Neuronal stem cell (in vitro differentiated cells): ENCODE measurements at regions not wholly inside any gene's neighbourhood (a gene's known extent, or its start where the extent isn't known, plus 50 kb on each side); places are given as distances from the start of the nearest gene placed in this dataset.

Experiments
- DNase-seq: peaks from one replicate; pipeline ENCODE4 v3.0.0-alpha.2; 2013; ENCODE audit warnings: low spot score
- H2AFZ ChIP-seq: one replicate; pipeline ENCODE4 v1.6.1; 2013; ENCODE audit warnings: mild to moderate bottlenecking, low read length, inconsistent platforms
- H2AK5ac ChIP-seq: 2 replicates; pipeline ENCODE4 v1.6.1; 2013; ENCODE audit warnings: low read depth, mild to moderate bottlenecking, inconsistent platforms, low read length, moderate library complexity, mixed read lengths
- H2BK120ac ChIP-seq: 2 replicates; pipeline ENCODE4 v1.6.1; 2013; ENCODE audit warnings: low read depth, mild to moderate bottlenecking, inconsistent platforms, low read length, moderate library complexity, mixed read lengths
- H2BK12ac ChIP-seq: one replicate; pipeline ENCODE4 v1.6.1; 2013; ENCODE audit warnings: low read length, inconsistent platforms
- H2BK15ac ChIP-seq: 2 replicates; pipeline ENCODE4 v1.6.1; 2013; ENCODE audit warnings: mild to moderate bottlenecking, low read length, inconsistent platforms, mixed read lengths
- H2BK5ac ChIP-seq: one replicate; pipeline ENCODE4 v1.6.1; 2013; ENCODE audit warnings: inconsistent platforms, mild to moderate bottlenecking, low read length, moderate library complexity
- H3K14ac ChIP-seq: one replicate; pipeline ENCODE4 v1.6.1; 2013; ENCODE audit warnings: low read length, inconsistent platforms
- H3K18ac ChIP-seq: 2 replicates; pipeline ENCODE4 v1.6.1; 2013; ENCODE audit warnings: low read length, inconsistent platforms
- H3K23ac ChIP-seq: 2 replicates; pipeline ENCODE4 v1.6.1; 2013; ENCODE audit warnings: low read depth, mild to moderate bottlenecking, mixed read lengths, low read length, inconsistent platforms; ENCODE audit not compliant: poor library complexity
- H3K27ac ChIP-seq: replicated peaks from 3 replicates; pipeline ENCODE4 v1.5.1; 2013; ENCODE audit warnings: low read length, inconsistent platforms
- H3K27me3 ChIP-seq, 3 experiments: 2 replicates each; pipeline ENCODE4 v1.6.1; 2013; ENCODE audit warnings: low read length in 3 of 3, mild to moderate bottlenecking in 2 of 3, inconsistent platforms in 1 of 3, low read depth in 1 of 3, mixed read lengths in 1 of 3, moderate library complexity in 1 of 3; ENCODE audit not compliant: control insufficient read depth in 3 of 3, insufficient read depth in 3 of 3
- H3K36me3 ChIP-seq, 2 donors: replicated peaks in 1 of 2; 2 replicates each; pipeline ENCODE4 v1.6.1; 2013; ENCODE audit warnings: low read length in 2 of 2; ENCODE audit not compliant: control insufficient read depth in 2 of 2, insufficient read depth in 2 of 2
- H3K4ac ChIP-seq: 2 replicates; pipeline ENCODE4 v1.6.1; 2013; ENCODE audit warnings: inconsistent platforms, mild to moderate bottlenecking, low read length, moderate library complexity
- H3K4me1 ChIP-seq, 2 donors: 1 replicate in 1 of 2; 2 replicates in 1 of 2; pipeline ENCODE4 v1.6.1; 2013; ENCODE audit warnings: low read length in 2 of 2, low read depth in 1 of 2; ENCODE audit not compliant: control insufficient read depth in 2 of 2, insufficient read depth in 1 of 2
- H3K4me2 ChIP-seq: one replicate; pipeline ENCODE4 v1.6.1; 2013; ENCODE audit warnings: mild to moderate bottlenecking, low read length, inconsistent platforms; ENCODE audit not compliant: insufficient read depth, poor library complexity, severe bottlenecking
- H3K4me3 ChIP-seq, 2 donors: 2 replicates each; pipeline ENCODE4 v1.5.1; 2013; ENCODE audit warnings: low read length in 2 of 2, mild to moderate bottlenecking in 2 of 2, inconsistent platforms in 1 of 2, moderate library complexity in 1 of 2
- H3K79me1 ChIP-seq: one replicate; pipeline ENCODE4 v1.6.1; 2013; ENCODE audit warnings: low read depth, mild to moderate bottlenecking, inconsistent platforms, low read length, moderate library complexity
- H3K9ac ChIP-seq: one replicate; pipeline ENCODE4 v1.6.1; 2013; ENCODE audit warnings: mild to moderate bottlenecking, low read depth, low read length, inconsistent platforms; ENCODE audit not compliant: poor library complexity
- H3K9me3 ChIP-seq, 2 donors: replicated peaks in 1 of 2; 2 replicates each; pipeline versions ENCODE3 to v1.6.1; 2013; ENCODE audit warnings: low read length in 2 of 2, mild to moderate bottlenecking in 2 of 2, inconsistent platforms in 1 of 2, low read depth in 1 of 2, mixed read lengths in 1 of 2, moderate library complexity in 1 of 2; ENCODE audit not compliant: control insufficient read depth in 2 of 2, insufficient read depth in 1 of 2
- H4K8ac ChIP-seq: one replicate; pipeline ENCODE4 v1.6.1; 2013; ENCODE audit warnings: low read depth, mild to moderate bottlenecking, inconsistent platforms, low read length, moderate library complexity
- H4K91ac ChIP-seq: one replicate; pipeline ENCODE4 v1.6.1; 2013; ENCODE audit warnings: low read length, low read depth, mild to moderate bottlenecking, inconsistent platforms; ENCODE audit not compliant: poor library complexity
- WGBS, 2 donors: extraction: QIAGEN DNeasy Blood & Tissue Kit; methylation state at CpG; one replicate each; pipeline ENCODE4 v1.1.7; 2013; ENCODE audit warnings: missing lambda C conversion rate in 2 of 2, mixed read lengths in 1 of 2; ENCODE audit not compliant: insufficient read length in 2 of 2, insufficient replicate concordance in 1 of 2; ENCODE audit errors: extremely low coverage in 2 of 2; 5-methylcytosine and 5-hydroxymethylcytosine counted together

- no peak overlapping the region for H3K27ac ChIP-seq
- peak overlapping the region; percentile 55 for H3K4ac ChIP-seq
- H3K4me3 ChIP-seq: no peak overlapping the region
- no peak overlapping the region for H4K91ac ChIP-seq
- H3K27me3 ChIP-seq: no peaks in the 10 kb centered on the region
- no peaks in the 10 kb centered on the region for H3K36me3 ChIP-seq
- no peak overlapping the region for H2BK5ac ChIP-seq
- no peak overlapping the region for H4K8ac ChIP-seq
- no peak for DNase-seq
- H2BK120ac ChIP-seq: no peak overlapping the region
- peaks cover 0 to 4% of the 10 kb centered on the region in 2 donors for H3K4me1 ChIP-seq
- no peak overlapping the region for H3K14ac ChIP-seq
- H2AFZ ChIP-seq: no peak overlapping the region
- WGBS, 2 donors: no CpG with 5 or more reads among the region's 9 CpGs
- peak overlapping the region; percentile 51 for H3K18ac ChIP-seq
- H2BK15ac ChIP-seq: peak overlapping the region; percentile 77
- H3K79me1 ChIP-seq: no peaks in the 10 kb centered on the region
- no peak overlapping the region for H3K4me2 ChIP-seq
- H3K9me3 ChIP-seq: no peaks in the 10 kb centered on the region
- H3K9ac ChIP-seq: peak overlapping the region; percentile 26
- H2AK5ac ChIP-seq: peak overlapping the region; percentile 80
- no peak overlapping the region for H2BK12ac ChIP-seq
- peak overlapping the region; percentile 26 for H3K23ac ChIP-seq
Observed at GRCh38 chr1:29415156-29415830, 179.0 kb downstream of the PTPRU start.

- Histone ChIP-seq H3K4ac (no peak overlapping the region), H2BK12ac (no peak overlapping the region), H3K14ac (no peak overlapping the region), H2AK5ac (no peak overlapping the region), H3K4me1 (peaks cover 0 to 4% of the 10 kb centered on the region in 2 donors), H2BK15ac (no peak overlapping the region), H3K9ac (no peak overlapping the region), H3K27me3 (no peaks in the 10 kb centered on the region), H3K18ac (peak overlapping the region; percentile 45), H3K36me3 (no peaks in the 10 kb centered on the region), H2BK120ac (no peak overlapping the region), H3K27ac (no peak overlapping the region), H3K23ac (no peak overlapping the region), H2AFZ (no peak overlapping the region), H4K91ac (no peak overlapping the region), H3K4me2 (no peak overlapping the region), H3K4me3 (no peak overlapping the region), H4K8ac (no peak overlapping the region), H3K9me3 (no peaks in the 10 kb centered on the region), H2BK5ac (no peak overlapping the region), H3K79me1 (no peaks in the 10 kb centered on the region)
- DNase-seq: no peak
- WGBS, 2 donors: no CpG with 5 or more reads among the region's 4 CpGs
Observed at GRCh38 chr1:29414086-29414485, 177.8 kb downstream of the PTPRU start.

DNA sequence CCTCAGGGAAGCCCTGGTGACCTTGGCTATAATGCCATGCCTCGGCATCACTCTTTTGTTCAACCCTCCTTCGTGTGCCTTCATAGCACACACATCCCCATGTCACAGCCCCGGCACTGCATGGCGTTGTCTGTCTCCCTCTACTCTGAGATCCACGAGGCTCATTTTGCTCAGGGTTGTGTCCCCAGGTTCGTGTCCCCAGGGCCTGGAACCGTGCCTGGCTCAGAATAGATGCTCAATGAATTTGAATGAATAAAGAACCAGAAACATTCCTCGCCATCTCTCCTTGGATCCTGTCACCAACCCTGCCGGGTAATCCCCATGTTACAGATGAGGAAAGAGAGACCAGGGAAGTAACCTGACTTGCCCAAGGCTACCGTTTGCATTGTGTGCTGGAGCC, 177.3 kb downstream of the PTPRU start:
- WGBS, 2 donors: no CpG with 5 or more reads among the region's 10 CpGs

GRCh38 chr1:29412591-29412990, 176.3 kb downstream of the PTPRU start:
- no CpG with 5 or more reads among the region's 6 CpGs for WGBS, 2 donors
- no peak overlapping the region for H4K91ac ChIP-seq
- H3K4me2 ChIP-seq: no peak overlapping the region
- H3K9me3 ChIP-seq: no peaks in the 10 kb centered on the region
- no peaks in the 10 kb centered on the region for H3K36me3 ChIP-seq
- H4K8ac ChIP-seq: no peak overlapping the region
- no peak overlapping the region for H2BK15ac ChIP-seq
- no peak overlapping the region for H2BK120ac ChIP-seq
- no peak overlapping the region for H3K23ac ChIP-seq
- H2BK5ac ChIP-seq: peak overlapping the region; percentile 19
- no peak overlapping the region for H3K4ac ChIP-seq
- H3K18ac ChIP-seq: peak overlapping the region; percentile 83
- H2AFZ ChIP-seq: no peak overlapping the region
- no peak overlapping the region for H2BK12ac ChIP-seq
- H3K27ac ChIP-seq: no peak overlapping the region
- H3K27me3 ChIP-seq: no peaks in the 10 kb centered on the region
- no peak overlapping the region for H3K14ac ChIP-seq
- peak overlapping the region; percentile 60 for H2AK5ac ChIP-seq
- no peak overlapping the region for H3K9ac ChIP-seq
- no peak for DNase-seq
- no peak overlapping the region for H3K4me3 ChIP-seq
- peaks cover 0 to 4% of the 10 kb centered on the region in 2 donors for H3K4me1 ChIP-seq
- H3K79me1 ChIP-seq: no peaks in the 10 kb centered on the region

More for the DNA sequence above, 177.3 kb downstream of the PTPRU start:
- Histone ChIP-seq H3K27me3 (no peaks in the 10 kb centered on the region), H2BK120ac (no peak overlapping the region), H3K4me1 (peaks cover 0 to 4% of the 10 kb centered on the region in 2 donors), H2BK15ac (no peak overlapping the region), H3K4me3 (no peak overlapping the region), H3K27ac (no peak overlapping the region), H3K9me3 (no peaks in the 10 kb centered on the region), H4K8ac (no peak overlapping the region), H4K91ac (no peak overlapping the region), H3K9ac (no peak overlapping the region), H2BK5ac (no peak overlapping the region), H3K23ac (no peak overlapping the region), H3K4ac (no peak overlapping the region), H3K18ac (peak overlapping the region; percentile 45), H3K79me1 (no peaks in the 10 kb centered on the region), H2BK12ac (no peak overlapping the region), H2AFZ (no peak overlapping the region), H3K4me2 (no peak overlapping the region), H3K14ac (no peak overlapping the region), H3K36me3 (no peaks in the 10 kb centered on the region), H2AK5ac (no peak overlapping the region)
- no peak for DNase-seq
